GM12878 (cell line): ENCODE measurements at regions not wholly inside any gene's neighbourhood (a gene's known extent, or its start where the extent isn't known, plus 50 kb on each side); places are given as distances from the start of the nearest gene placed in this dataset.

Experiments used
- ATAC-seq: fragments of 200-7000 bp; cut with Tn5 transposase; 3 replicates; pipeline ENCODE4 v1.9.1; 2020; ENCODE audit warnings: mild to moderate bottlenecking, moderate library complexity
- BruUV-seq: library from RNA; stranded (reverse); fragments of 400-500 nt; replicated peaks from 2 replicates; lab custom pipeline; 2021; lab: Mats Ljungman, UMichigan
- CTCF ChIA-PET: fragments of 300-600 bp; sonication (Branson Sonifier 250); formaldehyde crosslinking; extraction: SDS; loops from one replicate; lab custom pipeline; 2021; ENCODE audit warnings: inconsistent platforms; lab: Yijun Ruan, JAX
- POLR2A ChIA-PET: fragments of 350-600 bp; formaldehyde crosslinking; extraction: SDS; loops from one replicate; lab custom pipeline; 2021; ENCODE audit warnings: inconsistent platforms; lab: Charles Lee
- RAD21 ChIA-PET: fragments of 300-600 bp; sonication (Branson Sonifier 250); formaldehyde crosslinking; loops from one replicate; lab custom pipeline; 2023; ENCODE audit warnings: antibody characterized with exemption; ENCODE audit not compliant: unreplicated experiment; lab: Charles Lee
- SMC1A ChIA-PET: fragments of 300-600 bp; sonication (Branson Sonifier 250); formaldehyde crosslinking; loops from one replicate; lab custom pipeline; 2023; ENCODE audit not compliant: unreplicated experiment, uncharacterized antibody; lab: Charles Lee
- DNase-seq: peaks from one replicate; pipeline ENCODE4 v3.0.0-alpha.2; 2011; ENCODE audit warnings: low read depth, low spot score
- FAIRE-seq: peaks from 3 replicates; lab custom pipeline; 2011; peaks lifted over from hg19 to GRCh38; lab: Jason Lieb, UNC
- H2AFZ ChIP-seq: 2 replicates; pipeline ENCODE4 v1.6.0; 2011; ENCODE audit warnings: low read depth, low read length, control low read depth; ENCODE audit not compliant: control insufficient read depth
- H3K27ac ChIP-seq: 2 replicates; pipeline ENCODE4 v1.5.1; 2011; ENCODE audit warnings: control low read depth; ENCODE audit not compliant: control insufficient read depth, insufficient read depth
- H3K27me3 ChIP-seq, 2 experiments: replicated peaks in 1 of 2; 2 replicates each; pipeline versions ENCODE4 v1.6.0 to v1.6.1; 2011; ENCODE audit warnings: low read length in 1 of 2; ENCODE audit not compliant: control insufficient read depth in 2 of 2, insufficient read depth in 2 of 2
- H3K36me3 ChIP-seq, 2 experiments: 2 replicates each; pipeline ENCODE4 v1.5.1; 2011; ENCODE audit warnings: low read length in 1 of 2; ENCODE audit not compliant: control insufficient read depth in 2 of 2, insufficient read depth in 2 of 2
- H3K4me1 ChIP-seq: 2 replicates; pipeline ENCODE4 v1.6.1; 2011; ENCODE audit warnings: mild to moderate bottlenecking, low read length, moderate library complexity, mixed read lengths; ENCODE audit not compliant: control insufficient read depth, insufficient read depth
- H3K4me2 ChIP-seq: 2 replicates; pipeline ENCODE4 v1.6.0; 2011; ENCODE audit warnings: control low read depth; ENCODE audit not compliant: control insufficient read depth, insufficient read depth
- H3K4me3 ChIP-seq: fragments of 200-600 bp; sonication (generic); 2 replicates; pipeline ENCODE4 v1.5.1; 2016
- H3K79me2 ChIP-seq: 2 replicates; pipeline ENCODE4 v1.6.0; 2011; ENCODE audit warnings: low read length; ENCODE audit not compliant: control insufficient read depth, insufficient read depth
- H3K9ac ChIP-seq: 2 replicates; pipeline ENCODE4 v1.8.0; 2011; ENCODE audit warnings: low read length, control low read depth, mixed read lengths; ENCODE audit not compliant: control insufficient read depth, insufficient read depth
- H3K9me3 ChIP-seq: replicated peaks from 3 replicates; pipeline ENCODE4 v1.5.1; 2011; ENCODE audit warnings: mild to moderate bottlenecking, low read length; ENCODE audit not compliant: control insufficient read depth, insufficient read depth
- H4K20me1 ChIP-seq: 2 replicates; pipeline ENCODE4 v1.6.0; 2011; ENCODE audit not compliant: control insufficient read depth, insufficient read depth
- CBX3 ChIP-seq: fragments of 200-600 bp; sonication (generic); IDR thresholded peaks from 2 replicates; pipeline ENCODE4 v1.6.1; 2016; ENCODE audit warnings: low read depth, borderline replicate concordance
- EGR1 ChIP-seq, 2 experiments: IDR thresholded peaks; 1 replicate in 1 of 2; 2 replicates in 1 of 2; pipeline ENCODE4 v1.6.1; 2011 to 2012; ENCODE audit warnings: low read depth in 2 of 2, low read length in 2 of 2, borderline replicate concordance in 1 of 2, mild to moderate bottlenecking in 1 of 2, moderate library complexity in 1 of 2
- EP300 ChIP-seq, 2 experiments: fragments of 150-350 bp in 1 of 2; IDR thresholded peaks; 2 replicates each; pipeline ENCODE4 v1.6.1; 2011 to 2012; ENCODE audit warnings: low read depth in 2 of 2, low read length in 2 of 2, borderline replicate concordance in 1 of 2, improper control_type of control experiment in 1 of 2, inconsistent platforms in 1 of 2; ENCODE audit not compliant: control insufficient read depth in 1 of 2
- FOS ChIP-seq: IDR thresholded peaks from 3 replicates; pipeline ENCODE4 v1.6.1; 2011; ENCODE audit warnings: borderline replicate concordance; ENCODE audit not compliant: insufficient read length; ENCODE audit errors: extremely low read depth
- IKZF2 ChIP-seq, 2 experiments: fragments of 450-650 bp; IDR thresholded peaks; 2 replicates each; pipeline ENCODE4 v1.6.1; 2017; ENCODE audit warnings: mild to moderate bottlenecking in 2 of 2, moderate library complexity in 2 of 2
- JUNB ChIP-seq: IDR thresholded peaks from 2 replicates; pipeline ENCODE4 v1.6.1; 2016; ENCODE audit warnings: antibody characterized with exemption, mild to moderate bottlenecking
- MLLT1 ChIP-seq: fragments of 450-650 bp; IDR thresholded peaks from 2 replicates; pipeline ENCODE4 v1.6.1; 2016; ENCODE audit warnings: mild to moderate bottlenecking
- MTA3 ChIP-seq: IDR thresholded peaks from 2 replicates; pipeline ENCODE4 v1.6.1; 2012; ENCODE audit warnings: low read length, inconsistent platforms, borderline replicate concordance
- NKRF ChIP-seq: fragments of 450-650 bp; conservative IDR thresholded peaks from 2 replicates; pipeline ENCODE4 v1.6.1; 2017; ENCODE audit warnings: mild to moderate bottlenecking, moderate library complexity
- SKIL ChIP-seq: fragments of 450-650 bp; IDR thresholded peaks from 2 replicates; pipeline ENCODE4 v1.6.1; 2017; ENCODE audit warnings: mild to moderate bottlenecking, low read depth, inconsistent platforms; ENCODE audit not compliant: poor library complexity, severe bottlenecking
- SMAD1 ChIP-seq: fragments of 450-650 bp; IDR thresholded peaks from 2 replicates; pipeline ENCODE4 v1.6.1; 2018; ENCODE audit warnings: mild to moderate bottlenecking, low read depth; ENCODE audit not compliant: partially characterized antibody
- STAT1 ChIP-seq: fragments of 450-650 bp; conservative IDR thresholded peaks from 2 replicates; pipeline ENCODE4 v1.6.1; 2014; ENCODE audit warnings: antibody characterized with exemption, mild to moderate bottlenecking
- TAF1 ChIP-seq: IDR thresholded peaks from 2 replicates; pipeline ENCODE4 v1.6.1; 2011; ENCODE audit warnings: mild to moderate bottlenecking, low read depth, low read length, borderline replicate concordance
- TCF7 ChIP-seq: IDR thresholded peaks from 2 replicates; pipeline ENCODE4 v1.6.1; 2014; ENCODE audit warnings: antibody characterized with exemption, borderline replicate concordance
- WRNIP1 ChIP-seq: IDR thresholded peaks from 2 replicates; pipeline ENCODE4 v1.6.1; 2011; ENCODE audit warnings: low read depth, low read length, improper control_type of control experiment, borderline replicate concordance
- ZBED1 ChIP-seq: IDR thresholded peaks from 2 replicates; pipeline ENCODE4 v1.6.1; 2016; ENCODE audit warnings: borderline replicate concordance
- WGBS: methylation state at CpG from one replicate; pipeline ENCODE4 v1.1.6; 2016; ENCODE audit warnings: low lambda C conversion rate; ENCODE audit not compliant: insufficient replicate concordance, insufficient coverage; ENCODE audit errors: missing lambda C conversion rate; 5-methylcytosine and 5-hydroxymethylcytosine counted together
- in situ Hi-C: fragments of 300-500 bp; cut with MboI; formaldehyde crosslinking; loops from 9 replicates; pipeline ENCODE4 v1.14.3; 2018; ENCODE audit warnings: mixed read lengths
- intact Hi-C: fragments of 100-400 bp; cut with micrococcal nuclease; formaldehyde crosslinking; loops from one replicate; pipeline ENCODE4 v1.14.2; 2022; ENCODE audit not compliant: unreplicated experiment

GRCh38 chrX:124275182-124275894, 57.1 kb upstream of the TEX13D start (continued):
- TF ChIP-seq MLLT1 (no peak), CBX3 (no peak), TCF7 (no peak), JUNB (no peak), WRNIP1 (no peak), IKZF2 (IDR thresholded peaks at IDR 0.05) (no peak), MTA3 (no peak)

GRCh38 chrX:124280294-124280902, 52.1 kb upstream of the TEX13D start:
- no peaks in the 10 kb centered on the region for H3K9me3 ChIP-seq
- no peak overlapping the region for H2AFZ ChIP-seq
- TF ChIP-seq SMAD1 (no peak), STAT1 (no peak), NKRF (no peak), EP300 (IDR thresholded peaks at IDR 0.05; ENCODE audit: borderline replicate concordance in 1 of 2, control insufficient read depth in 1 of 2, low read depth in 2 of 2, low read length in 2 of 2) (no peak), SKIL (no peak), TAF1 (no peak), ZBED1 (no peak), FOS (no peak), EGR1 (IDR thresholded peaks at IDR 0.05; ENCODE audit: borderline replicate concordance in 1 of 2, low read depth in 2 of 2, low read length in 2 of 2) (no peak)
- DNase-seq, result no peak
- H3K4me2 ChIP-seq, result no peak overlapping the region
- no peaks in the 10 kb centered on the region for H3K36me3 ChIP-seq
- intact Hi-C loops (no loop called here), in situ Hi-C loops (no loop called here)
- ChIA-PET SMC1A (interaction anchor here (0.5 kb wide), 1 partner anchor 70 kb away, joined by 4 read pairs; no protein-coding TSS in a partner anchor), CTCF (no interaction called here), RAD21 (no interaction called here), POLR2A (no interaction called here)
- BruUV-seq, result no TSS peak
- H3K79me2 ChIP-seq, result no peaks in the 10 kb centered on the region
- no peak for ATAC-seq
- no peaks in the 10 kb centered on the region for H4K20me1 ChIP-seq
- FAIRE-seq, result no peak
- H3K27me3 ChIP-seq, result no peaks in the 10 kb centered on the region
- H3K9ac ChIP-seq, result no peak overlapping the region
- H3K4me1 ChIP-seq, result no peaks in the 10 kb centered on the region
- no peak overlapping the region for H3K27ac ChIP-seq
- 46% methylated on average over 8 of the region's 8 CpGs for WGBS
- H3K4me3 ChIP-seq, result no peak overlapping the region
